ENCODE measurements at regions not wholly inside any gene's neighbourhood (a gene's known extent, or its start where the extent isn't known, plus 50 kb on each side); places are given as distances from the start of the nearest gene placed in this dataset.

GRCh38 chr18:43705850-43706249 is 428.6 kb upstream of the SYT4 start:
- no peak overlapping the region for H3K4me3 ChIP-seq (ENCODE audit: low read depth, low read length)
- TF ChIP-seq CTCF (IDR thresholded peaks at IDR 0.05; ENCODE audit: low read depth, low read length) (no peak), POLR2A (IDR thresholded peaks at IDR 0.05; ENCODE audit: extremely low read depth, insufficient read length) (no peak), MYC (IDR thresholded peaks at IDR 0.05; ENCODE audit: low read depth, low read length) (no peak), MAX (IDR thresholded peaks at IDR 0.05; ENCODE audit: low read depth, low read length) (no peak)
- DNase-seq (ENCODE audit: low read depth) = no peak

GRCh38 chr18:43710135-43710534 is 432.8 kb upstream of the SYT4 start:
- TF ChIP-seq MAX (IDR thresholded peaks at IDR 0.05; ENCODE audit: low read depth, low read length) (no peak), MYC (IDR thresholded peaks at IDR 0.05; ENCODE audit: low read depth, low read length) (no peak), CTCF (IDR thresholded peaks at IDR 0.05; ENCODE audit: low read depth, low read length) (no peak), POLR2A (IDR thresholded peaks at IDR 0.05; ENCODE audit: extremely low read depth, insufficient read length) (no peak)
- DNase-seq (ENCODE audit: low read depth) = no peak
- no peak overlapping the region for H3K4me3 ChIP-seq (ENCODE audit: low read depth, low read length)

GRCh38 chr18:43714343-43715010 is 437.2 kb upstream of the SYT4 start:
- no peak overlapping the region for H3K4me3 ChIP-seq (ENCODE audit: low read depth, low read length)
- no peak for DNase-seq (ENCODE audit: low read depth)
- TF ChIP-seq MYC (IDR thresholded peaks at IDR 0.05; ENCODE audit: low read depth, low read length) (no peak), CTCF (IDR thresholded peaks at IDR 0.05; ENCODE audit: low read depth, low read length) (no peak), POLR2A (IDR thresholded peaks at IDR 0.05; ENCODE audit: extremely low read depth, insufficient read length) (no peak), MAX (IDR thresholded peaks at IDR 0.05; ENCODE audit: low read depth, low read length) (no peak)

- no peak overlapping the region for H3K4me3 ChIP-seq (ENCODE audit: low read depth, low read length)
- DNase-seq (ENCODE audit: low read depth) = no peak
- TF ChIP-seq CTCF (IDR thresholded peaks at IDR 0.05; ENCODE audit: low read depth, low read length) = no peak
- no peak for TF ChIP-seq MYC (IDR thresholded peaks at IDR 0.05; ENCODE audit: low read depth, low read length)
- TF ChIP-seq POLR2A (IDR thresholded peaks at IDR 0.05; ENCODE audit: extremely low read depth, insufficient read length) = no peak
- TF ChIP-seq MAX (IDR thresholded peaks at IDR 0.05; ENCODE audit: low read depth, low read length) = no peak
Measured at GRCh38 chr18:43719267-43719795, 442.0 kb upstream of the SYT4 start.

GRCh38 chr18:43720041-43720440 is 442.8 kb upstream of the SYT4 start:
- DNase-seq (ENCODE audit: low read depth) = no peak

More at GRCh38 chr18:43720041-43720440, 442.8 kb upstream of the SYT4 start:
- no peak overlapping the region for H3K4me3 ChIP-seq (ENCODE audit: low read depth, low read length)
- no peak for TF ChIP-seq POLR2A (IDR thresholded peaks at IDR 0.05; ENCODE audit: extremely low read depth, insufficient read length)
- no peak for TF ChIP-seq MAX (IDR thresholded peaks at IDR 0.05; ENCODE audit: low read depth, low read length)
- TF ChIP-seq CTCF (IDR thresholded peaks at IDR 0.05; ENCODE audit: low read depth, low read length) = no peak
- TF ChIP-seq MYC (IDR thresholded peaks at IDR 0.05; ENCODE audit: low read depth, low read length) = no peak
